ENCODE measurements at regions not wholly inside any gene's neighbourhood (a gene's known extent, or its start where the extent isn't known, plus 50 kb on each side); places are given as distances from the start of the nearest gene placed in this dataset.

GRCh38 chr4:137455647-137456321, 76.5 kb downstream of the PCDH18 start:
- Histone ChIP-seq H3K9me3 (ENCODE audit: insufficient read depth, low read depth) (no peaks in the 10 kb centered on the region; the same call in 1 of the 2 replicates), H3K9me2 (ENCODE audit: insufficient read depth) (no peaks in the 10 kb centered on the region), H3K4me1 (replicated peaks; ENCODE audit: insufficient read depth) (no peaks in the 10 kb centered on the region), H3F3A (ENCODE audit: insufficient read depth, low read depth) (no peaks in the 10 kb centered on the region), H3K27me3 (ENCODE audit: insufficient read depth, low read depth) (no peaks in the 10 kb centered on the region), H4K20me1 (ENCODE audit: insufficient read depth) (no peaks in the 10 kb centered on the region), H2AFZ (no peak overlapping the region), H3K36me3 (ENCODE audit: low read depth) (no peaks in the 10 kb centered on the region), H3K4me3 (no peak overlapping the region), H3K27ac (no peak overlapping the region), H3K4me2 (no peak overlapping the region), H3K79me2 (ENCODE audit: low read depth) (no peaks in the 10 kb centered on the region)
- intact Hi-C loops (cut with micrococcal nuclease; ENCODE audit: unreplicated experiment) = no loop called here
- BruUV-seq (replicated peaks) = no TSS peak
- DNase-seq = no peak
- CTCF ChIA-PET = no interaction called here
- POLR2A ChIA-PET (ENCODE audit: unreplicated experiment) = no interaction called here
- TF ChIP-seq EZH2 (IDR thresholded peaks at IDR 0.05; ENCODE audit: low read depth) (no peak), CTCF (conservative IDR thresholded peaks at IDR 0.05) (no peak)

GRCh38 chr4:137454767-137455166, 77.5 kb downstream of the PCDH18 start:
- H4K20me1 ChIP-seq (ENCODE audit: insufficient read depth) = no peaks in the 10 kb centered on the region
- H3K27ac ChIP-seq = no peak overlapping the region
- no peak for DNase-seq
- ChIA-PET POLR2A (ENCODE audit: unreplicated experiment) (no interaction called here), CTCF (no interaction called here)
- H2AFZ ChIP-seq = no peak overlapping the region
- H3F3A ChIP-seq (ENCODE audit: insufficient read depth, low read depth) = no peaks in the 10 kb centered on the region
- H3K79me2 ChIP-seq (ENCODE audit: low read depth) = no peaks in the 10 kb centered on the region
- no TSS peak for BruUV-seq (replicated peaks)
- intact Hi-C loops (cut with micrococcal nuclease; ENCODE audit: unreplicated experiment) = no loop called here
- H3K9me3 ChIP-seq (ENCODE audit: insufficient read depth, low read depth) = no peaks in the 10 kb centered on the region
- no peaks in the 10 kb centered on the region for H3K27me3 ChIP-seq (ENCODE audit: insufficient read depth, low read depth)
- no peaks in the 10 kb centered on the region for H3K9me2 ChIP-seq (ENCODE audit: insufficient read depth)
- H3K4me1 ChIP-seq (replicated peaks; ENCODE audit: insufficient read depth) = no peaks in the 10 kb centered on the region
- no peaks in the 10 kb centered on the region for H3K36me3 ChIP-seq (ENCODE audit: low read depth)
- no peak for TF ChIP-seq CTCF (conservative IDR thresholded peaks at IDR 0.05)
- TF ChIP-seq EZH2 (IDR thresholded peaks at IDR 0.05; ENCODE audit: low read depth) = no peak
- no peak overlapping the region for H3K4me2 ChIP-seq
- no peak overlapping the region for H3K4me3 ChIP-seq

GRCh38 chr4:137452799-137453198, 79.5 kb downstream of the PCDH18 start:
- intact Hi-C loops (cut with micrococcal nuclease; ENCODE audit: unreplicated experiment) = no loop called here
- CTCF ChIA-PET = no interaction called here
- Histone ChIP-seq H3K4me1 (replicated peaks; ENCODE audit: insufficient read depth) (no peaks in the 10 kb centered on the region), H3K4me2 (no peak overlapping the region), H2AFZ (no peak overlapping the region), H3K27me3 (ENCODE audit: insufficient read depth, low read depth) (no peaks in the 10 kb centered on the region), H3K36me3 (ENCODE audit: low read depth) (no peaks in the 10 kb centered on the region), H3K4me3 (no peak overlapping the region), H3K9me2 (ENCODE audit: insufficient read depth) (no peaks in the 10 kb centered on the region), H3F3A (ENCODE audit: insufficient read depth, low read depth) (no peaks in the 10 kb centered on the region), H4K20me1 (ENCODE audit: insufficient read depth) (no peaks in the 10 kb centered on the region), H3K79me2 (ENCODE audit: low read depth) (no peaks in the 10 kb centered on the region), H3K27ac (no peak overlapping the region), H3K9me3 (ENCODE audit: insufficient read depth, low read depth) (no peaks in the 10 kb centered on the region)
- BruUV-seq (replicated peaks) = no TSS peak
- DNase-seq = no peak
- POLR2A ChIA-PET (ENCODE audit: unreplicated experiment) = no interaction called here
- TF ChIP-seq CTCF (conservative IDR thresholded peaks at IDR 0.05) (no peak), EZH2 (IDR thresholded peaks at IDR 0.05; ENCODE audit: low read depth) (no peak)

All from PC-9 (cell line).